ENCODE measurements at regions not wholly inside any gene's neighbourhood (a gene's known extent, or its start where the extent isn't known, plus 50 kb on each side); places are given as distances from the start of the nearest gene placed in this dataset.
A peak's percentile ranks its signal among the peaks of the same experiment; 100 is the strongest.

DNA sequence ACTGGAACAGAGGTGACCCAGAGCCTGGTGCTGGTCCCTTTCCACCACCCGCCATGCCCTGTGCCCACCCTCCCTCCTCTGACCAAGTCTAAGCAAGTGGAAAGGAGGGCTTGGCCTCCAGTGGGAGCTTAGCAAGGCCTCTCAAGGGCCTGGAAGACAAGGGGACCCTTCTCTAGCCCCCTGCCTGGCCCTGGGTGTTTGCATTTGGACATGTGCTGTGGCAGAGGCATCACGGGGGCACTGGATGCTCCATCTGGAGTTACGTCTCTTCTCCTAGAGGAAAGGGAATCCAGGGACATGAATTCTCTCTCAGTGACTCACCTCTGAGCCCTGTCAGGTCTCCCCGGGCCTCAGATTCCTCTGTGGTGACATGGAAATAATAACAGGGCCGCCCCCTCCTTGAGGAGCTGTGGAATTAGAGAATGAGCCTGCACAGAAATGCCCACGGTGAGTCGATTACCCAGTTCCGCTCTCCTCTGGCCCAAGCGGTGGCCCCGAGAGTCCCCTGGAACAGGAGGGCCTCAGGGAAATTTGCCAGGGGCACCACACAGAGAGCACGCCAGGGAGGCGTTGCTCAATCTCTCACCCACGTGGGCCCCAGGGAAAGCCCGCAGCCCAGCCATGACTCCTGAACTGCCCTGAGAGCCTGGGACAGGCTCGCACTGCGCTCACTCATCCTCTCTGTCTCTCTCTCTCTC lies 189.6 kb downstream of the BCOR start:
- Histone ChIP-seq H3K27ac (peak overlapping the region; percentile 36), H3K27me3 (ENCODE audit: low read depth) (no peaks in the 10 kb centered on the region), H3K4me3 (no peak overlapping the region), H3K36me3 (no peaks in the 10 kb centered on the region), H3K4me1 (peaks cover 4% of the 10 kb centered on the region), H3K9me3 (no peaks in the 10 kb centered on the region)
- intact Hi-C loops (cut with DNase I) = no loop called here
- ATAC-seq (peak; percentile 90), DNase-seq (peak; percentile 78)
- no peak for TF ChIP-seq CTCF (IDR thresholded peaks at IDR 0.05)

DNA sequence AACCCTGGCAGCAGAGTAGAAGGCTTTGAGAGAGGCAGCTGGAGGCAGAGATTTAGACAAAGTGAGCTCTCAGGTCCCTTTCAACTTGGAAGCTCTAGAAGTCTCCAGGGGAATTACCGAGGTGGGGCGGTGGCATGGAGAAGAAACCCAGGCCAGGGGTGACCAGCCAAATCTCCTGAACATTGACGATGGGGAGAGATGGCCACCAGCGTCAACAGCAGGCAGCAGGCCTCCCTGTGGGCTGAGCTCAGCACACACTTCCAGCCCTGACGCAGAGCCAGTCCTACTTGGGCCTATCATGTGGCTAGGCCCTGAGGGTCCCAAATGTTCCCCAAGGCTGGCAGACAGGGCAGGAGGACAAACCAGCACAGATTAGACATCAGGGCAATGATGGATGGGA lies 187.8 kb downstream of the BCOR start:
- TF ChIP-seq CTCF (IDR thresholded peaks at IDR 0.05) = no peak
- Histone ChIP-seq H3K9me3 (no peaks in the 10 kb centered on the region), H3K36me3 (no peaks in the 10 kb centered on the region), H3K27me3 (ENCODE audit: low read depth) (no peaks in the 10 kb centered on the region), H3K4me3 (no peak overlapping the region), H3K27ac (no peak overlapping the region), H3K4me1 (peaks cover 4% of the 10 kb centered on the region)
- intact Hi-C loops (cut with DNase I) = no loop called here
- DNase-seq (no peak), ATAC-seq (no peak)

GRCh38 chrX:39910651-39911050 lies 187.1 kb downstream of the BCOR start:
- H3K9me3 ChIP-seq = no peaks in the 10 kb centered on the region
- no peak for TF ChIP-seq CTCF (IDR thresholded peaks at IDR 0.05)
- DNase-seq = no peak
- H3K27ac ChIP-seq = no peak overlapping the region
- no peaks in the 10 kb centered on the region for H3K36me3 ChIP-seq
- ATAC-seq = no peak
- no peaks in the 10 kb centered on the region for H3K27me3 ChIP-seq (ENCODE audit: low read depth)
- peaks cover 4% of the 10 kb centered on the region for H3K4me1 ChIP-seq
- H3K4me3 ChIP-seq = no peak overlapping the region
- intact Hi-C loops (cut with DNase I) = no loop called here

- TF ChIP-seq CTCF (IDR thresholded peaks at IDR 0.05) = no peak
- no peaks in the 10 kb centered on the region for H3K9me3 ChIP-seq
- peaks cover 4% of the 10 kb centered on the region for H3K4me1 ChIP-seq
- intact Hi-C loops (cut with DNase I) = no loop called here
- no peaks in the 10 kb centered on the region for H3K36me3 ChIP-seq
- no peak overlapping the region for H3K4me3 ChIP-seq
- ATAC-seq (no peak), DNase-seq (no peak)
- no peak overlapping the region for H3K27ac ChIP-seq
- no peaks in the 10 kb centered on the region for H3K27me3 ChIP-seq (ENCODE audit: low read depth)
Measured at GRCh38 chrX:39911278-39911897, 186.4 kb downstream of the BCOR start.

DNA sequence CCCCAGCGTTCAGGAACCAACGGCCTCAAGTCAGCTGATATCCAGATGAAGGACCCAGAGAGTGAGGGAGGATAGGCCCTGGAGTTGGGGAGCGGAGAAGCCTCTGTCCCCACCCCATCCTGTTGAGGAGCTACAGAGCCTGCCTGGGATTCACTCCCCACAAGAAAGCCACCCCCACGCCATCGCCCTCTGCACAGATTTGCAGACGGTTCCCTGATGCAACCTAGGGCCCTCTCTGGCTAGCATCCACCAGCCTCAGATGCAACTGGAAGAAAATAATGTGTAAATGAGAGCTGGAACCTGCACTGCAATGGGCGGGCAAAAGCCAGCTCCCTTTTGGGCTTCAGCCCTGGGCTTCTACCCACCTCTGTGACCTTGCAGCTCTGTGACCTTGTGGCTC lies 185.6 kb downstream of the BCOR start:
- TF ChIP-seq CTCF (IDR thresholded peaks at IDR 0.05) = no peak
- Histone ChIP-seq H3K4me1 (peaks cover 4% of the 10 kb centered on the region), H3K27ac (no peak overlapping the region), H3K4me3 (no peak overlapping the region), H3K9me3 (no peaks in the 10 kb centered on the region), H3K36me3 (no peaks in the 10 kb centered on the region), H3K27me3 (ENCODE audit: low read depth) (no peaks in the 10 kb centered on the region)
- intact Hi-C loops (cut with DNase I) = no loop called here
- ATAC-seq (no peak), DNase-seq (no peak)

Data from lower lobe of right lung (tissue), 2 donors.